Activated naive CD4-positive, alpha-beta T cell treated with Interleukin-2 at 50 U/mL for 16 hours (primary cell): ENCODE measurements at regions not wholly inside any gene's neighbourhood (a gene's known extent, or its start where the extent isn't known, plus 50 kb on each side); places are given as distances from the start of the nearest gene placed in this dataset.
"Not testable (repeated sequence)": the region's sequence is repeated elsewhere in the genome, so short reads cannot be mapped to it uniquely, and the experiment has no call there.

Experiments used
- DNase-seq: peaks from one replicate; pipeline ENCODE4 v3.0.0-alpha.2; 2020

- no peak for DNase-seq
Measured at GRCh38 chr15:95681836-95682544, 648.5 kb upstream of the NR2F2 start.

GRCh38 chr15:95684126-95684525 is 646.4 kb upstream of the NR2F2 start:
- no peak for DNase-seq

DNA sequence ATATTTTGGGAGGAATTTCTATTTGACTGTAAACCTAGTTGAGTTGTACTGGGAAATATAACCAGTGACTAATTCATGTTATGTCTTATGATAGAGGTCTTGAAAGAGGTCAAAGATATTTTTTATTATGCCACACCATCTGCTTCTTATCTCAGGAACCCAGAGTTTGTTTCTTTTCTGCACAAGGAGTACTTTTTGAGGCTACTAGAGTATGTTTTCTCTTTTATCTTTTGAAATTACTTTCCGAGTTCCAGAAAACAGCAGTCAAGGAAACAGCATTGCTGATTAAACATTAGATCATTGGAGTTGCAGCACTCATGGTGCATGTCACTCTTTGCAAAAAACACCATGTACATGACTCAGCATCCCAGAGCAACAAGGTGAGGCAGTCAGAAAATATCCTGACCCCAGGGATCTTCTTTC is 645.8 kb upstream of the NR2F2 start:
- DNase-seq = no peak

GRCh38 chr15:95687061-95687460 is 643.4 kb upstream of the NR2F2 start:
- DNase-seq = no peak

- DNase-seq = no peak
Measured at GRCh38 chr15:95687686-95688085, 642.8 kb upstream of the NR2F2 start.

- DNase-seq = no peak
Measured at GRCh38 chr15:95690631-95691340, 639.7 kb upstream of the NR2F2 start.

DNA sequence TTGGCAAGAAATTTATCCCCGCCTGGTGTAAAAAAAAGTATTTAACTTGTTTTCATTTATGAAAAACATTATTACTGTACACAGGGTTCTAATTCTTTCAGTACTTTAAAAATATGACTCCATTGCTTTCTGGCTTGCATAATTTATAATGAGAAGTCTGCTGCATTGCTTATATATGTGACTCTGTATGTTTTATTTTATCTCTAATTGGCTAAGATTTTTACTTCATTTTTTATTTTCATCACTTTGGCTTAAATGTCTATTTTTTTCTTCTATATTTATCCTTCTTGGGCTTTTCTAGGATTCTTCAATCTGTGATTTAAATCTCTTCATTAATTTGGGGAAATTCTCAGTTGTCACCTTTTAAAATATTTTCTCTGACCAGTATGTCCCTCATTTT is 636.6 kb upstream of the NR2F2 start:
- DNase-seq = no peak

DNA sequence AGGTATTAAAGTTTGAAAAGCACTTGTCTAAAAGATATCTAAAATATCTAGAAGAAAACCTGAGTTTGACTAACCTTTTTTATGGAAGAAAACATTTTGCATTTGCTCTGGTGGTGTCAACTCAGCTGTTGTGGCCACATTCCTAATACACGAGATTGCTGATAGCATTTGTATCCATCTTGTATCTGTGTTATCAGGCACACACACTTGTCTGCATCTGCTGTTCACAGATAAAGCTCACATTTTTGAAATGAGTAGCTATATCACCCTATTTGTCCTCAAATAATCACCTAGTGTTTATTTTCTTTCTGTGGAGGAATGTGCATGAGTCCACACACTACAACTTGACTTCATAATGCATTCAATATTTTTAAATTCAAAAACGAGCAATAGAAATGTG is 632.3 kb upstream of the NR2F2 start:
- no peak for DNase-seq

- DNase-seq = no peak
Measured at GRCh38 chr15:95698951-95699350, 631.5 kb upstream of the NR2F2 start.

GRCh38 chr15:95699578-95699977 is 630.9 kb upstream of the NR2F2 start:
- no peak for DNase-seq

DNA sequence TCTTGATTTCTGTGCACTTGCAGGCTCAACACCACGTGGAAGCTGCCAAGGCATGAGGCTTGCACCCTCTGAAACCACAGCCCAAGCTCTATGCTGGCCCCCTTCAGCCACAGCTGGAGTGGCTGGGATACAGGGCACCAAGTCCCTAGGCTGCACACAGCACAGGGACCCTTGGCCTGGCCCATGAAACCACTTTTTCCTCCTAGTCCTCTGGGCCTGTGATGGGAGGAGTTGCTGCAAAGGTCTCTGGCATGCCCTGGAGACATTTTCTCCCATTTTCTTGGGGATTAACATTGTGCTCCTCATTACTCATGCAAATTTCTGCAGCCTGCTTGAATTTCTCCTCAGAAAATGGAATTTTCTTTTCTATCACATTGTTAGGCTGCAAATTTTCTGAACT is 629.8 kb upstream of the NR2F2 start:
- DNase-seq = not testable (repeated sequence)

GRCh38 chr15:95701410-95701809 is 629.1 kb upstream of the NR2F2 start:
- DNase-seq = no peak

DNA sequence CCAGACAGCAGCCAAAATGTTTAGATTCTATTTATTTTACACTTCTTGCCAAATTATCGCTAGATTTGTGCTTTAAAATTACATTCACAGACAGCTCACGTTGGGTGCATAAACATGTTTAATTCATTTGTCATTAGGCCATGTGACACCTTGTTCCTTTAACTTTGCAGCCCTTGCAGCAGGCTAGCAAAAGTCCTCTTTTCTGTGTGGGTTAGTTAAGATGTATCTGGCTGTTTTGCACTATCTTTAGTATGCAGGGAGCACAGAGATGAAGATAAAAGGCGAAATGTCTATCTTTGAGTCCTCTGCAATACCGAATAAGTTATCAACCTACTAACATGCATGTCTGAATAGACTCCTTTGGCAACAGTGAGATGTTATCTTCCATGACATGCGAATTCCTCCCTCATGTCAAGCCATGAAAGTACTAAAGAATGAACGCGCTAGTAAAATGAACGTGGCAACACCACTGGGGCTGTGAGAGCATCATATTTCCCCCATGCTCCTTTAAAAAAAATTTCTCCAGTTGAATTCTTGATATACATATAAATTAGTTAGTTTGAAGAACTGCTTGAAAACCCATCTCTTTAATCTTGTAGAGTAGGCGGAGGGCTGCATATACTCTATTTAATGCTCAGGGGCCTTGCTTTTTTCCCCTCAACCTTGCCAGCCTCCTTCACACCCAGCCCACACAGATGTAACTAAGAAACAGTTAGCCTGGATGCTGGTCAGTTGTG is 620.4 kb upstream of the NR2F2 start:
- no peak for DNase-seq

GRCh38 chr15:95712785-95713184 is 617.7 kb upstream of the NR2F2 start:
- no peak for DNase-seq

DNA sequence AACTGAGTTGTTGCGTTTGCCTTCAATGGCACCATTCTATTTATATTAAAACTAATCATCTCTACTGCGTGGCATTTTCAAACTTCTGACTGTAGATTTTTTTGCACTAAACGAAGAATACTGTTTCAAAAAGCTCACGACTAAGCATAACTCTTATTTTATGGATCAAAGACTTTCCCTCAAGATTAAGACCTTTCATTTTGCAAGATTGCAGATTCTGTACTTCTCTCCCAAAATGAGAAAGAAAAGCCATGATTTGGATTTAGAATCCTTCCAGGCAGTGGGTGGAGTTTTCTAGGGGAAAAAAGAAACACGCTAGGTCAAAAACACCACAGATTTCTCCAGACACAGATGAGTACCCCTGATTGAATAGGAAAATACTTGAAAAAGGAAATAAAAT is 617.2 kb upstream of the NR2F2 start:
- DNase-seq = no peak

DNA sequence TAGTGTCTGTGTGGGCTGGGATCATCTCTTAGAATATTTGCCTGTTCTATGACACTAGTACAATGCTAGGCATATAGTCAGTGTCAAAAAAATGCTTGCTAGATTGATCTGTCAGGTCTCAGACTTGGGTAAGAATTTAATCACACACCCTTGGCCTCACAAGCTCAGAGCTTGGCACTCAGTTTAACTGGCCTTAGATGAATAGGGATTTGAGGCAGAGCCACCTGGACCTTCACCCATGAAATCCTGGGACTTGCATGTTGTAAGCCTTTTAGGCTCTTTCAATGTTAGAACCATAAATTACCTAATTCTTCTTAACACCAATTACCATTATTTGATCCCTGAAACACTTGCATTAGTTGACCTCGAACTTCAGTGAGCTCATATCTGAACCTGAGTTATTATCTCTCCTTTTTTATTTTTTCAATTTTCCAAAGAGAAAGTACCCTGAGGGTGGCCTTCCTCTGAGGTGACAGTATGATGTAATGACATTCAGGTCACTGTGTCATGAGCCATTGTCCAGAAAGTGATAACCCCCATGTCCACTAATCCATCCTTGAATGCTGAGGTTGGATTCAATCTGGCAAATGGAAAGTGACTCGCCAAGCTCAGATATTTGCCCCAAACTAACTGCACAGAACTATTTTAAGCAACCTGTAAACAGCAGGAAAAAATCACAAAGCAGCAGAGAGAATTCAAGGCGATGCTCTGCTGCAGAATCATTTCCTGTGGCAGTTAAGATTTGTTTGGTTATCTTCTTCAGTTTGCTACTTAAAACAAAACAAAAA is 615.2 kb upstream of the NR2F2 start:
- no peak for DNase-seq

GRCh38 chr15:95715906-95716656 is 614.4 kb upstream of the NR2F2 start:
- DNase-seq = no peak

DNA sequence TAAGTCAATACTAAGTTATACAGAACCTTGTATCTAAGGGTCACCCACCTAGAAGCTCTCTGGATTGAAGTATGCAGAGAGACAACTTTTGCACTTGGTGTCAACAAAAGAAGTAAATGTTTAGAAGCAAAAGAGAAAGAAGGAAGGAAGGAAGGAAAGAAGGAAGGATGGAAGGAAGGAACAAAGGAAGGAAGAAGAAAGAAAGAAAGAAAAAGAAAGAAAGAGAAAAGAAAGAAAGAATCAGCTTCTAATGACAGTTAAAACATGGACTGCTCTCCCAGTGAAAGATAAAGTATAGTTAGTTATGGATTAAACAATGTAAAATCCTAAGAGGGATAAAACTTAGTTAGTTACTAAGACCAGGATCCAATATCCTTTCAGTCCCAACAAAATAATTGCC is 613.8 kb upstream of the NR2F2 start:
- no peak for DNase-seq

- DNase-seq = no peak
Measured at GRCh38 chr15:95718441-95718840, 612.1 kb upstream of the NR2F2 start.

- DNase-seq = no peak
Measured at GRCh38 chr15:95724908-95725633, 605.4 kb upstream of the NR2F2 start.

GRCh38 chr15:95726891-95727290 is 603.6 kb upstream of the NR2F2 start:
- DNase-seq = no peak

- DNase-seq = no peak
Measured at GRCh38 chr15:95733931-95734330, 596.6 kb upstream of the NR2F2 start.
